Ishikawa (cell line): ENCODE measurements at regions not wholly inside any gene's neighbourhood (a gene's known extent, or its start where the extent isn't known, plus 50 kb on each side); places are given as distances from the start of the nearest gene placed in this dataset.

ENCODE experiments used
- CEBPB ChIP-seq: IDR thresholded peaks from 2 replicates; pipeline ENCODE4 v1.6.1; 2012
- CREB1 ChIP-seq: IDR thresholded peaks from 2 replicates; pipeline ENCODE4 v1.6.1; 2012; ENCODE audit warnings: low read depth
- EGR1 ChIP-seq: IDR thresholded peaks from 2 replicates; pipeline ENCODE4 v1.6.1; 2012
- EP300 ChIP-seq: IDR thresholded peaks from 2 replicates; pipeline ENCODE4 v1.6.1; 2012; ENCODE audit warnings: borderline replicate concordance
- FOXM1 ChIP-seq: IDR thresholded peaks from 2 replicates; pipeline ENCODE4 v1.6.1; 2012; ENCODE audit warnings: low read depth, borderline replicate concordance
- NFIC ChIP-seq: IDR thresholded peaks from 2 replicates; pipeline ENCODE4 v1.6.1; 2012
- RAD21 ChIP-seq: IDR thresholded peaks from 2 replicates; pipeline ENCODE4 v1.6.1; 2012; ENCODE audit warnings: low read depth
- TAF1 ChIP-seq: IDR thresholded peaks from 2 replicates; pipeline ENCODE4 v1.6.1; 2012; ENCODE audit warnings: low read depth, mild to moderate bottlenecking
- TCF12 ChIP-seq: IDR thresholded peaks from 2 replicates; pipeline ENCODE4 v1.6.1; 2012; ENCODE audit warnings: low read depth
- YY1 ChIP-seq: IDR thresholded peaks from 2 replicates; pipeline ENCODE4 v1.6.1; 2012; ENCODE audit warnings: low read depth
- ZBTB7A ChIP-seq: IDR thresholded peaks from 2 replicates; pipeline ENCODE4 v1.6.1; 2012; ENCODE audit warnings: low read depth
- TF ChIP-seq, protein P1 (sequence below): IDR thresholded peaks from 2 replicates; pipeline ENCODE4 v1.6.1; 2012; ENCODE audit warnings: low read depth, mild to moderate bottlenecking
- TF ChIP-seq, protein P2 (sequence below): IDR thresholded peaks from 2 replicates; pipeline ENCODE4 v1.6.1; 2012
- TF ChIP-seq, protein P3 (sequence below): IDR thresholded peaks from 2 replicates; pipeline ENCODE4 v1.6.1; 2012

GRCh38 chr2:136284226-136285119 is 166.5 kb upstream of the CXCR4 start:
- TF ChIP-seq EP300: no peak
- TF ChIP-seq, protein P1, sequence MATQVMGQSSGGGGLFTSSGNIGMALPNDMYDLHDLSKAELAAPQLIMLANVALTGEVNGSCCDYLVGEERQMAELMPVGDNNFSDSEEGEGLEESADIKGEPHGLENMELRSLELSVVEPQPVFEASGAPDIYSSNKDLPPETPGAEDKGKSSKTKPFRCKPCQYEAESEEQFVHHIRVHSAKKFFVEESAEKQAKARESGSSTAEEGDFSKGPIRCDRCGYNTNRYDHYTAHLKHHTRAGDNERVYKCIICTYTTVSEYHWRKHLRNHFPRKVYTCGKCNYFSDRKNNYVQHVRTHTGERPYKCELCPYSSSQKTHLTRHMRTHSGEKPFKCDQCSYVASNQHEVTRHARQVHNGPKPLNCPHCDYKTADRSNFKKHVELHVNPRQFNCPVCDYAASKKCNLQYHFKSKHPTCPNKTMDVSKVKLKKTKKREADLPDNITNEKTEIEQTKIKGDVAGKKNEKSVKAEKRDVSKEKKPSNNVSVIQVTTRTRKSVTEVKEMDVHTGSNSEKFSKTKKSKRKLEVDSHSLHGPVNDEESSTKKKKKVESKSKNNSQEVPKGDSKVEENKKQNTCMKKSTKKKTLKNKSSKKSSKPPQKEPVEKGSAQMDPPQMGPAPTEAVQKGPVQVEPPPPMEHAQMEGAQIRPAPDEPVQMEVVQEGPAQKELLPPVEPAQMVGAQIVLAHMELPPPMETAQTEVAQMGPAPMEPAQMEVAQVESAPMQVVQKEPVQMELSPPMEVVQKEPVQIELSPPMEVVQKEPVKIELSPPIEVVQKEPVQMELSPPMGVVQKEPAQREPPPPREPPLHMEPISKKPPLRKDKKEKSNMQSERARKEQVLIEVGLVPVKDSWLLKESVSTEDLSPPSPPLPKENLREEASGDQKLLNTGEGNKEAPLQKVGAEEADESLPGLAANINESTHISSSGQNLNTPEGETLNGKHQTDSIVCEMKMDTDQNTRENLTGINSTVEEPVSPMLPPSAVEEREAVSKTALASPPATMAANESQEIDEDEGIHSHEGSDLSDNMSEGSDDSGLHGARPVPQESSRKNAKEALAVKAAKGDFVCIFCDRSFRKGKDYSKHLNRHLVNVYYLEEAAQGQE: no peak
- TF ChIP-seq YY1: no peak
- TF ChIP-seq FOXM1: no peak
- TF ChIP-seq RAD21: no peak
- no peak for TF ChIP-seq NFIC
- TF ChIP-seq CREB1: no peak
- TF ChIP-seq TAF1: no peak
- TF ChIP-seq ZBTB7A: no peak
- TF ChIP-seq, protein P2, sequence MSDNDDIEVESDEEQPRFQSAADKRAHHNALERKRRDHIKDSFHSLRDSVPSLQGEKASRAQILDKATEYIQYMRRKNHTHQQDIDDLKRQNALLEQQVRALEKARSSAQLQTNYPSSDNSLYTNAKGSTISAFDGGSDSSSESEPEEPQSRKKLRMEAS: no peak
- TF ChIP-seq CEBPB: no peak
- TF ChIP-seq, protein P3, sequence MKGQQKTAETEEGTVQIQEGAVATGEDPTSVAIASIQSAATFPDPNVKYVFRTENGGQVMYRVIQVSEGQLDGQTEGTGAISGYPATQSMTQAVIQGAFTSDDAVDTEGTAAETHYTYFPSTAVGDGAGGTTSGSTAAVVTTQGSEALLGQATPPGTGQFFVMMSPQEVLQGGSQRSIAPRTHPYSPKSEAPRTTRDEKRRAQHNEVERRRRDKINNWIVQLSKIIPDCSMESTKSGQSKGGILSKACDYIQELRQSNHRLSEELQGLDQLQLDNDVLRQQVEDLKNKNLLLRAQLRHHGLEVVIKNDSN: no peak
- no peak for TF ChIP-seq EGR1
- no peak for TF ChIP-seq TCF12
